ENCODE measurements at regions not wholly inside any gene's neighbourhood (a gene's known extent, or its start where the extent isn't known, plus 50 kb on each side); places are given as distances from the start of the nearest gene placed in this dataset.

DNA sequence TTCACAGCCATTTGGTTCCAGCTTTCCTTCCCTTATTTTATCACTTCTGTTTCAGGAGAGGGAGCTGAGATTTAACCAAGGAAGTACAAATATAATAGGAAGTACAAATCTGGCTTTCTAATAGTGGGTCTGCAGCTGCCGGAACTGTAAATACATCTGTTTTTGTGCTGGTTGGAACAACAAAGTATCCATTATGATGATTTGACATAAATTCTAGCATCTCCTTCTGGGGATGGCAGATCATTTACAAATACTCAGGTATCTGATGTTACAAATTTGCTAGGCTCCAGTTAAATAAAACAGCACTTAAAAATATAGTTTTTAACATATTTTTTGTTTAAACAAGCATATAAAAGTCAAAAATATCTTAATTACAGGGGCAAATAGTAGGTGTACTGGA is 131.3 kb upstream of the SMIM21 start (continued):
- TF ChIP-seq, protein P1, sequence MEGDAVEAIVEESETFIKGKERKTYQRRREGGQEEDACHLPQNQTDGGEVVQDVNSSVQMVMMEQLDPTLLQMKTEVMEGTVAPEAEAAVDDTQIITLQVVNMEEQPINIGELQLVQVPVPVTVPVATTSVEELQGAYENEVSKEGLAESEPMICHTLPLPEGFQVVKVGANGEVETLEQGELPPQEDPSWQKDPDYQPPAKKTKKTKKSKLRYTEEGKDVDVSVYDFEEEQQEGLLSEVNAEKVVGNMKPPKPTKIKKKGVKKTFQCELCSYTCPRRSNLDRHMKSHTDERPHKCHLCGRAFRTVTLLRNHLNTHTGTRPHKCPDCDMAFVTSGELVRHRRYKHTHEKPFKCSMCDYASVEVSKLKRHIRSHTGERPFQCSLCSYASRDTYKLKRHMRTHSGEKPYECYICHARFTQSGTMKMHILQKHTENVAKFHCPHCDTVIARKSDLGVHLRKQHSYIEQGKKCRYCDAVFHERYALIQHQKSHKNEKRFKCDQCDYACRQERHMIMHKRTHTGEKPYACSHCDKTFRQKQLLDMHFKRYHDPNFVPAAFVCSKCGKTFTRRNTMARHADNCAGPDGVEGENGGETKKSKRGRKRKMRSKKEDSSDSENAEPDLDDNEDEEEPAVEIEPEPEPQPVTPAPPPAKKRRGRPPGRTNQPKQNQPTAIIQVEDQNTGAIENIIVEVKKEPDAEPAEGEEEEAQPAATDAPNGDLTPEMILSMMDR (conservative IDR thresholded peaks at IDR 0.05; ENCODE audit: low read depth in 2 of 2): no peak

DNA sequence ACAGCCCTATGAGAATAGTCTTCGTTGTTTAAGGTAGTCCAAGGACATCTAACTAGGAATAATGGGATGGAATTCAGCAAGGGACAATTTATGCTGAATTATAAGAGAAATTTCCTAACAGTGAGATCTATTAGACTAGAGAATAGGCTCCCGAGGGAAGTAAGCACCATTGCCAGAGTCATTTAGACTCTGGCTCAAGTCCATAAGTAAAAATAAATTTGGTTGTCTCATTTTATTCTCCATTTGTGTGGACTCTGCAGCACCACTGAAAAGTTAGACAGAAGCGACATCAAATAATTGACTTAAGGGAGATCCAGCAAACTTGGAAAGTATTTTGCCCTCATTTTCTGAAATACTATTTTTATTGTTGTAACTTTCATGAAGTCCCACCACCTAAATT is 129.3 kb upstream of the SMIM21 start:
- no peaks in the 10 kb centered on the region for H4K20me1 ChIP-seq (replicated peaks; ENCODE audit: insufficient read depth)
- no peaks in the 10 kb centered on the region for H3K9me3 Mint-ChIP-seq
- H3K27ac Mint-ChIP-seq: no peak overlapping the region
- no peaks in the 10 kb centered on the region for H3K36me3 Mint-ChIP-seq (ENCODE audit: low read depth)
- ATAC-seq: no peak
- peaks cover 15% of the 10 kb centered on the region for H3K9me2 ChIP-seq (ENCODE audit: insufficient read depth)
- peaks cover 2% of the 10 kb centered on the region for H3K27me3 Mint-ChIP-seq (ENCODE audit: insufficient read depth, low read depth, poor library complexity)
- no peak overlapping the region for H2AFZ ChIP-seq
- H3K4me1 ChIP-seq (ENCODE audit: insufficient read depth): peaks cover 12% of the 10 kb centered on the region
- H3K4me2 ChIP-seq: no peak overlapping the region
- H3K79me2 ChIP-seq (replicated peaks; ENCODE audit: insufficient read depth): no peaks in the 10 kb centered on the region
- peaks cover 27% of the 10 kb centered on the region for H3K4me1 Mint-ChIP-seq
- no peak overlapping the region for H3K27ac ChIP-seq (ENCODE audit: low read depth)
- no peak overlapping the region for H3K4me3 Mint-ChIP-seq
- DNase-seq (ENCODE audit: low spot score): no peak
- no peaks in the 10 kb centered on the region for H3K36me3 ChIP-seq (ENCODE audit: insufficient read depth)
- H3F3A ChIP-seq (replicated peaks; ENCODE audit: low read depth): no peaks in the 10 kb centered on the region
- H3K4me3 ChIP-seq: no peak overlapping the region
- H3K27me3 ChIP-seq (ENCODE audit: insufficient read depth): no peaks in the 10 kb centered on the region
- TF ChIP-seq ZNF331 (CRISPR knock-in tag; IDR thresholded peaks at IDR 0.05; ENCODE audit: low read depth) (no peak), CREB1 (CRISPR knock-in tag; IDR thresholded peaks at IDR 0.05; ENCODE audit: low read depth) (no peak), EZH2 (IDR thresholded peaks at IDR 0.05; ENCODE audit: low read depth, unreplicated experiment) (no peak), STAT1 (IDR thresholded peaks at IDR 0.05; ENCODE audit: unreplicated experiment) (no peak), ZNF114 (CRISPR knock-in tag; IDR thresholded peaks at IDR 0.05) (no peak), EZH2phosphoT487 (IDR thresholded peaks at IDR 0.05; ENCODE audit: unreplicated experiment) (no peak), NANOG (IDR thresholded peaks at IDR 0.05; ENCODE audit: borderline replicate concordance) (no peak), JUNB (IDR thresholded peaks at IDR 0.05; ENCODE audit: unreplicated experiment) (no peak)
- TF ChIP-seq, protein P2, sequence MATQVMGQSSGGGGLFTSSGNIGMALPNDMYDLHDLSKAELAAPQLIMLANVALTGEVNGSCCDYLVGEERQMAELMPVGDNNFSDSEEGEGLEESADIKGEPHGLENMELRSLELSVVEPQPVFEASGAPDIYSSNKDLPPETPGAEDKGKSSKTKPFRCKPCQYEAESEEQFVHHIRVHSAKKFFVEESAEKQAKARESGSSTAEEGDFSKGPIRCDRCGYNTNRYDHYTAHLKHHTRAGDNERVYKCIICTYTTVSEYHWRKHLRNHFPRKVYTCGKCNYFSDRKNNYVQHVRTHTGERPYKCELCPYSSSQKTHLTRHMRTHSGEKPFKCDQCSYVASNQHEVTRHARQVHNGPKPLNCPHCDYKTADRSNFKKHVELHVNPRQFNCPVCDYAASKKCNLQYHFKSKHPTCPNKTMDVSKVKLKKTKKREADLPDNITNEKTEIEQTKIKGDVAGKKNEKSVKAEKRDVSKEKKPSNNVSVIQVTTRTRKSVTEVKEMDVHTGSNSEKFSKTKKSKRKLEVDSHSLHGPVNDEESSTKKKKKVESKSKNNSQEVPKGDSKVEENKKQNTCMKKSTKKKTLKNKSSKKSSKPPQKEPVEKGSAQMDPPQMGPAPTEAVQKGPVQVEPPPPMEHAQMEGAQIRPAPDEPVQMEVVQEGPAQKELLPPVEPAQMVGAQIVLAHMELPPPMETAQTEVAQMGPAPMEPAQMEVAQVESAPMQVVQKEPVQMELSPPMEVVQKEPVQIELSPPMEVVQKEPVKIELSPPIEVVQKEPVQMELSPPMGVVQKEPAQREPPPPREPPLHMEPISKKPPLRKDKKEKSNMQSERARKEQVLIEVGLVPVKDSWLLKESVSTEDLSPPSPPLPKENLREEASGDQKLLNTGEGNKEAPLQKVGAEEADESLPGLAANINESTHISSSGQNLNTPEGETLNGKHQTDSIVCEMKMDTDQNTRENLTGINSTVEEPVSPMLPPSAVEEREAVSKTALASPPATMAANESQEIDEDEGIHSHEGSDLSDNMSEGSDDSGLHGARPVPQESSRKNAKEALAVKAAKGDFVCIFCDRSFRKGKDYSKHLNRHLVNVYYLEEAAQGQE (IDR thresholded peaks at IDR 0.05; ENCODE audit: unreplicated experiment): no peak
- TF ChIP-seq, protein P3, sequence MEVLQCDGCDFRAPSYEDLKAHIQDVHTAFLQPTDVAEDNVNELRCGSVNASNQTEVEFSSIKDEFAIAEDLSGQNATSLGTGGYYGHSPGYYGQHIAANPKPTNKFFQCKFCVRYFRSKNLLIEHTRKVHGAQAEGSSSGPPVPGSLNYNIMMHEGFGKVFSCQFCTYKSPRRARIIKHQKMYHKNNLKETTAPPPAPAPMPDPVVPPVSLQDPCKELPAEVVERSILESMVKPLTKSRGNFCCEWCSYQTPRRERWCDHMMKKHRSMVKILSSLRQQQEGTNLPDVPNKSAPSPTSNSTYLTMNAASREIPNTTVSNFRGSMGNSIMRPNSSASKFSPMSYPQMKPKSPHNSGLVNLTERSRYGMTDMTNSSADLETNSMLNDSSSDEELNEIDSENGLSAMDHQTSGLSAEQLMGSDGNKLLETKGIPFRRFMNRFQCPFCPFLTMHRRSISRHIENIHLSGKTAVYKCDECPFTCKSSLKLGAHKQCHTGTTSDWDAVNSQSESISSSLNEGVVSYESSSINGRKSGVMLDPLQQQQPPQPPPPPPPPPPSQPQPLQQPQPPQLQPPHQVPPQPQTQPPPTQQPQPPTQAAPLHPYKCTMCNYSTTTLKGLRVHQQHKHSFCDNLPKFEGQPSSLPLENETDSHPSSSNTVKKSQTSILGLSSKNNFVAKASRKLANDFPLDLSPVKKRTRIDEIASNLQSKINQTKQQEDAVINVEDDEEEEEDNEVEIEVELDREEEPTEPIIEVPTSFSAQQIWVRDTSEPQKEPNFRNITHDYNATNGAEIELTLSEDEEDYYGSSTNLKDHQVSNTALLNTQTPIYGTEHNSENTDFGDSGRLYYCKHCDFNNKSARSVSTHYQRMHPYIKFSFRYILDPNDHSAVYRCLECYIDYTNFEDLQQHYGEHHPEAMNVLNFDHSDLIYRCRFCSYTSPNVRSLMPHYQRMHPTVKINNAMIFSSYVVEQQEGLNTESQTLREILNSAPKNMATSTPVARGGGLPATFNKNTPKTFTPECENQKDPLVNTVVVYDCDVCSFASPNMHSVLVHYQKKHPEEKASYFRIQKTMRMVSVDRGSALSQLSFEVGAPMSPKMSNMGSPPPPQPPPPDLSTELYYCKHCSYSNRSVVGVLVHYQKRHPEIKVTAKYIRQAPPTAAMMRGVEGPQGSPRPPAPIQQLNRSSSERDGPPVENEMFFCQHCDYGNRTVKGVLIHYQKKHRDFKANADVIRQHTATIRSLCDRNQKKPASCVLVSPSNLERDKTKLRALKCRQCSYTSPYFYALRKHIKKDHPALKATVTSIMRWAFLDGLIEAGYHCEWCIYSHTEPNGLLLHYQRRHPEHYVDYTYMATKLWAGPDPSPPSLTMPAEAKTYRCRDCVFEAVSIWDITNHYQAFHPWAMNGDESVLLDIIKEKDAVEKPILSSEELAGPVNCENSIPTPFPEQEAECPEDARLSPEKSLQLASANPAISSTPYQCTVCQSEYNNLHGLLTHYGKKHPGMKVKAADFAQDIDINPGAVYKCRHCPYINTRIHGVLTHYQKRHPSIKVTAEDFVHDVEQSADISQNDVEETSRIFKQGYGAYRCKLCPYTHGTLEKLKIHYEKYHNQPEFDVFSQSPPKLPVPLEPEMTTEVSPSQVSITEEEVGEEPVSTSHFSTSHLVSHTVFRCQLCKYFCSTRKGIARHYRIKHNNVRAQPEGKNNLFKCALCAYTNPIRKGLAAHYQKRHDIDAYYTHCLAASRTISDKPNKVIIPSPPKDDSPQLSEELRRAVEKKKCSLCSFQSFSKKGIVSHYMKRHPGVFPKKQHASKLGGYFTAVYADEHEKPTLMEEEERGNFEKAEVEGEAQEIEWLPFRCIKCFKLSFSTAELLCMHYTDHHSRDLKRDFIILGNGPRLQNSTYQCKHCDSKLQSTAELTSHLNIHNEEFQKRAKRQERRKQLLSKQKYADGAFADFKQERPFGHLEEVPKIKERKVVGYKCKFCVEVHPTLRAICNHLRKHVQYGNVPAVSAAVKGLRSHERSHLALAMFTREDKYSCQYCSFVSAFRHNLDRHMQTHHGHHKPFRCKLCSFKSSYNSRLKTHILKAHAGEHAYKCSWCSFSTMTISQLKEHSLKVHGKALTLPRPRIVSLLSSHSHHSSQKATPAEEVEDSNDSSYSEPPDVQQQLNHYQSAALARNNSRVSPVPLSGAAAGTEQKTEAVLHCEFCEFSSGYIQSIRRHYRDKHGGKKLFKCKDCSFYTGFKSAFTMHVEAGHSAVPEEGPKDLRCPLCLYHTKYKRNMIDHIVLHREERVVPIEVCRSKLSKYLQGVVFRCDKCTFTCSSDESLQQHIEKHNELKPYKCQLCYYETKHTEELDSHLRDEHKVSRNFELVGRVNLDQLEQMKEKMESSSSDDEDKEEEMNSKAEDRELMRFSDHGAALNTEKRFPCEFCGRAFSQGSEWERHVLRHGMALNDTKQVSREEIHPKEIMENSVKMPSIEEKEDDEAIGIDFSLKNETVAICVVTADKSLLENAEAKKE (CRISPR knock-in tag; IDR thresholded peaks at IDR 0.05): no peak
- TF ChIP-seq, protein P4, sequence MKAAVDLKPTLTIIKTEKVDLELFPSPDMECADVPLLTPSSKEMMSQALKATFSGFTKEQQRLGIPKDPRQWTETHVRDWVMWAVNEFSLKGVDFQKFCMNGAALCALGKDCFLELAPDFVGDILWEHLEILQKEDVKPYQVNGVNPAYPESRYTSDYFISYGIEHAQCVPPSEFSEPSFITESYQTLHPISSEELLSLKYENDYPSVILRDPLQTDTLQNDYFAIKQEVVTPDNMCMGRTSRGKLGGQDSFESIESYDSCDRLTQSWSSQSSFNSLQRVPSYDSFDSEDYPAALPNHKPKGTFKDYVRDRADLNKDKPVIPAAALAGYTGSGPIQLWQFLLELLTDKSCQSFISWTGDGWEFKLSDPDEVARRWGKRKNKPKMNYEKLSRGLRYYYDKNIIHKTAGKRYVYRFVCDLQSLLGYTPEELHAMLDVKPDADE (IDR thresholded peaks at IDR 0.05): no peak

Measured in GM23338 (cell line).